PC-3 (cell line): ENCODE measurements at regions not wholly inside any gene's neighbourhood (a gene's known extent, or its start where the extent isn't known, plus 50 kb on each side); places are given as distances from the start of the nearest gene placed in this dataset.
"Not testable (repeated sequence)": the region's sequence is repeated elsewhere in the genome, so short reads cannot be mapped to it uniquely, and the experiment has no call there.

Experiments
- CTCF ChIP-seq: fragments of 300-600 bp; sonication (generic); conservative IDR thresholded peaks from 2 replicates; pipeline ENCODE4 v1.5.1; 2017; ENCODE audit warnings: antibody characterized with exemption, low read depth, mild to moderate bottlenecking, low read length
- EZH2 ChIP-seq: fragments of 300-600 bp; sonication (generic); IDR thresholded peaks from one replicate; pipeline ENCODE4 v1.6.1; 2017; ENCODE audit warnings: antibody characterized with exemption, mild to moderate bottlenecking, low read length; ENCODE audit not compliant: unreplicated experiment
- EZH2phosphoT487 ChIP-seq: fragments of 300-600 bp; sonication (generic); IDR thresholded peaks from 2 replicates; pipeline ENCODE4 v1.6.1; 2018; ENCODE audit warnings: mild to moderate bottlenecking, antibody characterized with exemption, low read length, borderline replicate concordance

- TF ChIP-seq CTCF, EZH2phosphoT487, EZH2: not testable (repeated sequence)
These were observed 161.5 kb upstream of the PRSS12 start for GRCh38 chr4:118514332-118514731.
